Fibroblast of pulmonary artery (primary cell): ENCODE measurements at regions not wholly inside any gene's neighbourhood (a gene's known extent, or its start where the extent isn't known, plus 50 kb on each side); places are given as distances from the start of the nearest gene placed in this dataset.
A peak's percentile ranks its signal among the peaks of the same experiment; 100 is the strongest.

ENCODE experiments used
- DNase-seq: peaks from one replicate; pipeline ENCODE4 v3.0.0-alpha.2; 2010; ENCODE audit warnings: low read depth
- H3K4me3 ChIP-seq: replicated peaks from 2 replicates; pipeline ENCODE4 v1.5.1; 2011; ENCODE audit warnings: low read depth, mild to moderate bottlenecking, control low read depth, low read length, moderate library complexity
- TF ChIP-seq, protein P1 (sequence below): IDR thresholded peaks from 2 replicates; pipeline ENCODE4 v1.5.1; 2011; ENCODE audit warnings: mild to moderate bottlenecking, control low read depth, low read length, inconsistent platforms; ENCODE audit errors: missing control alignments

DNA sequence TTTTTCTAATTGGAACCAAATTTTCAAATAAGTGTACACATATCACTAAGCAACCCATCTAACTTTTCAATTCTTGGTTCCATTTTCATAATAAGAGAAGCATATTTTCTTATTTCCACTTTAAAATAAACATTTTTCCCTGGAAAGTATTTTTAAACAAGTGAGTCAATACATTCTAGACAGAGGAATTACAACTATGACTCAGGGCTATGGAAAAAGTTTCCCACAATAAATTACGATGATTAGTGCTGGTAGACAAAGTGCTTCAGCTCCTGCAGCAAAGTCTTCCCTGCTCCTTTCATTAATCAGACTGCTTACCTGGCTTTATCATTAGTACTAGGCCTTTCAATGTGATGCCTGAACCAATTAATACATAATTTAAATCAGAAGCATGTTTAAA, 322.5 kb downstream of the HACE1 start:
- no peak overlapping the region for H3K4me3 ChIP-seq
- TF ChIP-seq, protein P1, sequence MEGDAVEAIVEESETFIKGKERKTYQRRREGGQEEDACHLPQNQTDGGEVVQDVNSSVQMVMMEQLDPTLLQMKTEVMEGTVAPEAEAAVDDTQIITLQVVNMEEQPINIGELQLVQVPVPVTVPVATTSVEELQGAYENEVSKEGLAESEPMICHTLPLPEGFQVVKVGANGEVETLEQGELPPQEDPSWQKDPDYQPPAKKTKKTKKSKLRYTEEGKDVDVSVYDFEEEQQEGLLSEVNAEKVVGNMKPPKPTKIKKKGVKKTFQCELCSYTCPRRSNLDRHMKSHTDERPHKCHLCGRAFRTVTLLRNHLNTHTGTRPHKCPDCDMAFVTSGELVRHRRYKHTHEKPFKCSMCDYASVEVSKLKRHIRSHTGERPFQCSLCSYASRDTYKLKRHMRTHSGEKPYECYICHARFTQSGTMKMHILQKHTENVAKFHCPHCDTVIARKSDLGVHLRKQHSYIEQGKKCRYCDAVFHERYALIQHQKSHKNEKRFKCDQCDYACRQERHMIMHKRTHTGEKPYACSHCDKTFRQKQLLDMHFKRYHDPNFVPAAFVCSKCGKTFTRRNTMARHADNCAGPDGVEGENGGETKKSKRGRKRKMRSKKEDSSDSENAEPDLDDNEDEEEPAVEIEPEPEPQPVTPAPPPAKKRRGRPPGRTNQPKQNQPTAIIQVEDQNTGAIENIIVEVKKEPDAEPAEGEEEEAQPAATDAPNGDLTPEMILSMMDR: no peak
- DNase-seq: peak; percentile 72

DNA sequence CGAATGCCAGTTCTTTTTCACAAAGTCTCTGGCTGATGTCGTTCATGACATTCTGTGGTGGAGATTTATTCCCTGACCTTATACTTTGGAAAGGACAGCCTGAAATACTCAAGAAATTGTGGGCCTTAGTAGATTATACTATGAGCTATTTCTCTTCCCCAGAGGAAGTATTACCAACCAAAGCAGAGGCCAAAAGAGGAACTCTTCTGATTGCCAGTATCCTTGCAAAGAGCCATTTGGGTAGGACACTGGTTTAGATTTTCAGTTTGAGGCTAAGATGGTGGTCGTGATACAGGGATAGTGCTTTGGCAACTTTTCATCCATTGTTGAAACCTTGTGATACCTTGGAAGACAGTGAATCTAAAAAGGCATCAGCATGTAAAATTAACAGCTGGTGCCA, 327.3 kb downstream of the HACE1 start:
- TF ChIP-seq, protein P1: no peak
- DNase-seq: no peak
- no peak overlapping the region for H3K4me3 ChIP-seq

DNA sequence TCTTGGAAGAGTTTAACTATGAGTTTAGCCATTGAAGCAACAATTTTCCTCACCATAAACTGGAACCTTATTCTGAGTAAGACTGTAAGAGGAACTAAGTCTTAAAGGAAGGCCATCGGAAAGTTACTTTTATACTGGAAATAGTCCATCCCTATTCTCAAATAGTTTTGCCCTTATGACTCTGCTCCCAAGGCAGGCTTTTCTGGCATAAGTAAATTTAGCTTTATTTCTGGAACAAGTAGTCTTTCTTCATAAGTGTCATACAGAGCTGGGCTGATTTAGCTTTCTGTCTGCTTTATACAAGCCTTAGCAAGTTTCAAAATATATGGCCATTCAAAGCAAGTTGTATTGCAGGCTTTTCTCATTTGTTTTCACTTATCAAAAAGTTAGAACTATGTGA, 328.1 kb downstream of the HACE1 start:
- no peak overlapping the region for H3K4me3 ChIP-seq
- TF ChIP-seq, protein P1: no peak
- no peak for DNase-seq

DNA sequence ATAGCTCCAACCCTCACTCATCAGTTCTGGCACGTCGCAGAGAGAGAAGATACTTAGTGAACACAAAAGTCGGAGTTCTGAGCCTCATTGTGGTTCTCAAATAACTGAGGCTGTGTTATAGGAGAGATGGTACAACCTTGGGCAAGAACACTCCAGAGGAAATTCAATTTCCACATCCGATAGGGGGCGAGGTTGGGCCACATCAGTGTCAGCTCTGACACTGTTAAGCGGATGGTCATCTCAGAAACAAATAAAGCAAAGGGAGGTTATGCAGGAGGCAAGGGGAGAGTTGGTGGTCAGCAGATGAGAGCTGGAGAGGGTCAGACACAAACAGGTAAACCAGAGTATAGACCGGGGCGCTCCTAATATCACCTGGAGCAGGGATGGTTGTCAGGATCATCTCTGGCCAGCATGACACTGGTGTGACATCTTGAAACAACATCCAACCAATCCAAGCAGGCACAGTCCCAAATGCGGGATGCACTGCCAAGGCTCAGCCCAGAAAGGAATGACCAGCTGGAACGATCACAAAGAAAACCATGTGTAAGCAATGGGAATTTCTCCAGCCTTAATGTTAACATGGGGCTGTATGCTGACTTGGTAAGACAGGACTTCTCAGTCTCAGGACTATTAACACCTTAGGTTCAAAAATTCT, 331.8 kb downstream of the HACE1 start:
- TF ChIP-seq, protein P1: peak; percentile 45
- H3K4me3 ChIP-seq: no peak overlapping the region
- peak; percentile 77 for DNase-seq

DNA sequence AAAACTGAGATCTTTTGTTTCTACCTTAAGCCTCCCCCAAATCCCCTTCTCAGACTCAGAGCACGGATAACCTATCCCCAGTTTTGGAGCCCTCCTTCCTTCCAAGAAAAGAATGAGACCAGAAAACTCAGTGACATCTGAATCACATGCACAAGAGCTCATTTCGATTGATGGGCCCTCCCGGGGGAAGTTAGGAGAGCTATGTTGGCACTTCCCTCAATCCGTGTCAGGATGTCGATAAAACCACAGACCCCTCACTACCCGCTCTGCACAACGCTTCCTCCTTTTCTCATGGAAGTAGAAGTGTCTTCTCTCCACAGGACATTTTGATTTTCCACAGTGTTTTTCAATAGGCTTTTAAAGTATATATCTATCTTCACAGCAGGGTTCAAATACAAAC, 332.4 kb downstream of the HACE1 start:
- H3K4me3 ChIP-seq: no peak overlapping the region
- DNase-seq: no peak
- TF ChIP-seq, protein P1: no peak

DNA sequence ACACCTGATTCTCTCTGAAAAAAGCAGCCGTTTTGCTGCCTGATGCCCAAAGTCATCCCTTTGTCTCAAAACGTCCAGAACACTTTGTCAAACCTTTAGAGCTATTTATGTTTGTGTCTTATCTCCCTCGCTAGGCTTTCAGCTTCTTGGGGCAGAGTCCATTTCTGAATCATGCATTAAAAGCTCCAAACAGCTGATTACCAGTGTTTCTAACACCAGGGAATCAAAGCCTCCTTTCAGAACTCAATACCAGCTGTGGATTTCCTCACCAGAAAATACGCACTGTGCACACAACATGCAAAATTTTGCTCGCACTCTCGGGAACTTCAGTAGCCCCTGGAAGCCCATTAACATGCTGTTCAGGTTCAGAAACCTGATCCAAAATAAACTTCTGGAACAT, 333.3 kb downstream of the HACE1 start:
- no peak overlapping the region for H3K4me3 ChIP-seq
- DNase-seq: peak; percentile 49
- TF ChIP-seq, protein P1: no peak

DNA sequence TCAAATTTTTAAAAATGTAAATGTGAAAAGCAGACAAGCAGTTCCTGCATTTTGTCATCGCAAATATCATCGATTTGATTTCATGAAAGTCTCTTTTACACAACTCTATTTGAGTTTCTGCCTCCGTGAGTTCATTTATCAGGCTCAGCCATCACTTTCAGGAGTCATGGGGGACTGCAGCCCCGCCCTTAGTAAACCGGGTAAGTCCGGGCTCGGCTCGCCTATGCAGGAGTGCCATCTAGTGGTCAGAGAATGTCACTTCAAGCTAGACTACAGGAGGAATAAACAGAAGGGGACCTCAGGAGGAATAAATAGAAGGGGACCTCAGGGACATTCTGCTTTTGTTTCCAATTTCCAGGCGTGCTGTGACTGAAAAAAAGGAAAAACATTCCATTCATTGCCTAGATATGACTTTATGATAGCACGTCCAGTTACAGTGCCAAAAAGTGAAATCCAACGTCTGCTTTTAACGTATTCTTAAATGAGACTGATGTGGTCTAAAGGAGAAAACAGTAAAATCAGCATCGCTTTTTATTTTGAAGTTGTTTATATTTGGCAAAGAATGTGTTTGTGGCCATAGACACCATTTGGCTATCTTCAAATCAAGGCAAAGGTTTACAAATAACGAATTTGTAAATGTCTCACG, 333.9 kb downstream of the HACE1 start:
- DNase-seq: peak; percentile 92
- peak overlapping the region; percentile 27 for H3K4me3 ChIP-seq
- TF ChIP-seq, protein P1: peak; percentile 85
